ENCODE measurements at regions not wholly inside any gene's neighbourhood (a gene's known extent, or its start where the extent isn't known, plus 50 kb on each side); places are given as distances from the start of the nearest gene placed in this dataset.

DNA sequence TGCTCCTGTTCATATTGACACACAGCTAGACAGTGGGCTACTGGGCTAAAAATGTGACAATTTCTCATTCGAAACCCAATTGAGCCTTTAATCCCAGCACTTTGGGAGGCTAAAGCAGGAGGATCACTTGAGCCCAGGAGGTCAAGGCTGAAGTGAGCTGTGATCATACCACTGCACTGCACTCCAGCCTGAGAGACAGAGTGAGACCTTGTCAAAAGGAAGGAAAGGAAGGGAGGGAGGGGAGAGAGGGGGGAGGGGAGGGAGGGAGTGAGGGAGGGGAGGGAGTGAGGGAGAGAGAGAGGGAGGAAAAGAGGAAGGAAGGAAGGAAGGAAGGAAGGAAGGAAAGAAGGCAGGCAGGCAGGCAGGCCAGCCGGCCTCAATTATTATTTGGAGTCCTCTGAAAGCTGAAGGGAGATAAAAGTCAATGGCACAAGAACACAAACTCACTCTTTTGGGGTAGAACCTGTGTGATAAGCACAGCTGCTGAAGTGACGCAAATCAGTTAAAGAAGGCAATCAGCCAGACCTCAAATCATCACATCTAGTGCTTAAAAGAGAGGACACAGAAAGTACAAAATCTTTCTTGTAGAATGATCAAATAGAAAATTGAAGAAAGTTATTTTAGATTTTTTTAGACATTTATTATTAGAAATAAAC lies 98.1 kb downstream of the CCDC71L start:
- TF ChIP-seq POLR2A (IDR thresholded peaks at IDR 0.05; ENCODE audit: low read length) (no peak), GATA1 (IDR thresholded peaks at IDR 0.05; ENCODE audit: low read depth, low read length) (no peak)

Data from erythroblast (primary cell).